Loucy (cell line): ENCODE measurements at regions not wholly inside any gene's neighbourhood (a gene's known extent, or its start where the extent isn't known, plus 50 kb on each side); places are given as distances from the start of the nearest gene placed in this dataset.
"Not testable (repeated sequence)": the region's sequence is repeated elsewhere in the genome, so short reads cannot be mapped to it uniquely, and the experiment has no call there.

ENCODE experiments used
- H2AFZ ChIP-seq: fragments of 200-600 bp; sonication (generic); 2 replicates; pipeline ENCODE4 v1.6.0; 2016; ENCODE audit warnings: antibody characterized with exemption, mild to moderate bottlenecking, low read length, moderate library complexity
- H3F3A ChIP-seq: fragments of 200-600 bp; 2 replicates; pipeline ENCODE4 v1.6.0; 2016; ENCODE audit warnings: antibody characterized with exemption, low read depth, mild to moderate bottlenecking
- H3K27me3 ChIP-seq: fragments of 200-600 bp; sonication (generic); 2 replicates; pipeline ENCODE4 v1.6.1; 2014; ENCODE audit warnings: low read length, mild to moderate bottlenecking; ENCODE audit not compliant: insufficient read depth, poor library complexity, severe bottlenecking
- H3K36me3 ChIP-seq: fragments of 200-600 bp; sonication (generic); 2 replicates; pipeline ENCODE4 v1.6.1; 2016; ENCODE audit warnings: low read length; ENCODE audit not compliant: insufficient read depth
- H3K4me1 ChIP-seq: fragments of 200-600 bp; sonication (generic); 2 replicates; pipeline ENCODE4 v1.5.1; 2014; ENCODE audit warnings: low read length, mild to moderate bottlenecking; ENCODE audit not compliant: insufficient read depth, poor library complexity, severe bottlenecking
- H3K4me2 ChIP-seq: fragments of 200-600 bp; sonication (generic); 2 replicates; pipeline ENCODE4 v1.6.0; 2014; ENCODE audit warnings: antibody characterized with exemption, low read length, low read depth, mild to moderate bottlenecking; ENCODE audit not compliant: poor library complexity, severe bottlenecking
- H3K4me3 ChIP-seq: fragments of 200-600 bp; sonication (generic); 2 replicates; pipeline ENCODE4 v1.5.1; 2014; ENCODE audit warnings: low read length, mild to moderate bottlenecking, mixed read lengths; ENCODE audit not compliant: poor library complexity, severe bottlenecking
- H3K79me2 ChIP-seq: fragments of 200-600 bp; sonication (generic); 2 replicates; pipeline ENCODE4 v1.6.1; 2014; ENCODE audit warnings: low read length; ENCODE audit not compliant: insufficient read depth
- H3K9ac ChIP-seq: fragments of 200-600 bp; sonication (generic); 2 replicates; pipeline ENCODE4 v1.6.0; 2014; ENCODE audit warnings: mild to moderate bottlenecking, low read depth, low read length, moderate library complexity; ENCODE audit not compliant: poor library complexity, severe bottlenecking
- H3K9me2 ChIP-seq: fragments of 200-600 bp; sonication (generic); replicated peaks from 2 replicates; pipeline ENCODE4 v1.6.1; 2016; ENCODE audit warnings: low read depth, low read length, mixed read lengths
- H3K9me3 ChIP-seq: fragments of 200-600 bp; sonication (generic); 2 replicates; pipeline ENCODE4 v1.6.1; 2014; ENCODE audit warnings: mild to moderate bottlenecking, antibody characterized with exemption, low read length, low read depth; ENCODE audit not compliant: insufficient read depth
- H4K20me1 ChIP-seq: fragments of 200-600 bp; sonication (generic); 2 replicates; pipeline ENCODE4 v1.6.0; 2014; ENCODE audit warnings: antibody characterized with exemption, low read length, mild to moderate bottlenecking; ENCODE audit not compliant: insufficient read depth, poor library complexity, severe bottlenecking
- EZH2phosphoT487 ChIP-seq: fragments of 200-600 bp; IDR thresholded peaks from 2 replicates; pipeline ENCODE4 v1.6.1; 2018; ENCODE audit warnings: antibody characterized with exemption, mild to moderate bottlenecking, moderate library complexity, borderline replicate concordance
- TF ChIP-seq, protein P1 (sequence below): fragments of 200-600 bp; sonication (generic); conservative IDR thresholded peaks from 2 replicates; pipeline ENCODE4 v1.5.1; 2014; ENCODE audit warnings: mild to moderate bottlenecking, antibody characterized with exemption, low read length

GRCh38 chr10:62498271-62498670 is 124.1 kb downstream of the ZNF365 start:
- TF ChIP-seq, protein P1, sequence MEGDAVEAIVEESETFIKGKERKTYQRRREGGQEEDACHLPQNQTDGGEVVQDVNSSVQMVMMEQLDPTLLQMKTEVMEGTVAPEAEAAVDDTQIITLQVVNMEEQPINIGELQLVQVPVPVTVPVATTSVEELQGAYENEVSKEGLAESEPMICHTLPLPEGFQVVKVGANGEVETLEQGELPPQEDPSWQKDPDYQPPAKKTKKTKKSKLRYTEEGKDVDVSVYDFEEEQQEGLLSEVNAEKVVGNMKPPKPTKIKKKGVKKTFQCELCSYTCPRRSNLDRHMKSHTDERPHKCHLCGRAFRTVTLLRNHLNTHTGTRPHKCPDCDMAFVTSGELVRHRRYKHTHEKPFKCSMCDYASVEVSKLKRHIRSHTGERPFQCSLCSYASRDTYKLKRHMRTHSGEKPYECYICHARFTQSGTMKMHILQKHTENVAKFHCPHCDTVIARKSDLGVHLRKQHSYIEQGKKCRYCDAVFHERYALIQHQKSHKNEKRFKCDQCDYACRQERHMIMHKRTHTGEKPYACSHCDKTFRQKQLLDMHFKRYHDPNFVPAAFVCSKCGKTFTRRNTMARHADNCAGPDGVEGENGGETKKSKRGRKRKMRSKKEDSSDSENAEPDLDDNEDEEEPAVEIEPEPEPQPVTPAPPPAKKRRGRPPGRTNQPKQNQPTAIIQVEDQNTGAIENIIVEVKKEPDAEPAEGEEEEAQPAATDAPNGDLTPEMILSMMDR: no peak
- no peak for TF ChIP-seq EZH2phosphoT487
- H3K27me3 ChIP-seq: peaks cover 20% of the 10 kb centered on the region
- H3K4me2 ChIP-seq: no peak overlapping the region
- no peaks in the 10 kb centered on the region for H4K20me1 ChIP-seq
- H3K36me3 ChIP-seq: no peaks in the 10 kb centered on the region
- H3K9me3 ChIP-seq: no peaks in the 10 kb centered on the region
- no peaks in the 10 kb centered on the region for H3F3A ChIP-seq
- no peaks in the 10 kb centered on the region for H3K9me2 ChIP-seq
- no peaks in the 10 kb centered on the region for H3K4me1 ChIP-seq
- no peak overlapping the region for H2AFZ ChIP-seq
- H3K4me3 ChIP-seq: no peak overlapping the region
- H3K9ac ChIP-seq: no peak overlapping the region
- H3K79me2 ChIP-seq: no peaks in the 10 kb centered on the region

GRCh38 chr10:62500116-62500515 is 125.9 kb downstream of the ZNF365 start:
- peaks cover 20% of the 10 kb centered on the region for H3K27me3 ChIP-seq

DNA sequence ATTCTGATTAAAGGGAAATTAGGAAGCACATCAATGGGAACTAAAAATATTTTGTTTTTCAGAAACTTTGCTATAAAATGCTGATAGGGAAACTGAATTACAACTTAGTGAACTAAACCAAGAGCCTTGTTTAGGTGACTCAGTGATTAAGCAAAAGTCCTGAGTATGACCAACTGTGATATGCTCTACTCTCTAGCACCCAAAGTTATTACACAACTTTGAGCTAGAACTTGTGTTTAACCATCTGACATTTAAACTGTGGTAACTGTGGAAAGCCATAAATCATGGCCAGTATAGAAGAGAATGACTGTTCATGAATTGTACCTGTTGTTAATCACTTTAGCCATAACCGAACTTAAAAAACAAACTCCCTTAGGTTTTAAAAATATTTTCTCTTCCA is 127.4 kb downstream of the ZNF365 start:
- Histone ChIP-seq H3K9me2 (no peaks in the 10 kb centered on the region), H3K9me3 (no peaks in the 10 kb centered on the region), H3K4me2 (no peak overlapping the region), H3K79me2 (no peaks in the 10 kb centered on the region), H3K4me3 (no peak overlapping the region), H3K36me3 (no peaks in the 10 kb centered on the region), H3F3A (no peaks in the 10 kb centered on the region), H4K20me1 (no peaks in the 10 kb centered on the region), H3K9ac (no peak overlapping the region), H2AFZ (no peak overlapping the region), H3K27me3 (peaks cover 20% of the 10 kb centered on the region), H3K4me1 (no peaks in the 10 kb centered on the region)
- TF ChIP-seq, protein P1: no peak
- TF ChIP-seq EZH2phosphoT487: no peak

More at GRCh38 chr10:62500116-62500515, 125.9 kb downstream of the ZNF365 start:
- H3F3A ChIP-seq, H3K4me3 ChIP-seq, H3K4me1 ChIP-seq, H3K9ac ChIP-seq, H3K79me2 ChIP-seq, H3K4me2 ChIP-seq, H3K9me3 ChIP-seq, H4K20me1 ChIP-seq, H3K36me3 ChIP-seq, H3K9me2 ChIP-seq, H2AFZ ChIP-seq: not testable (repeated sequence)

GRCh38 chr10:62502995-62503613 is 128.9 kb downstream of the ZNF365 start:
- Histone ChIP-seq H3K4me1 (no peaks in the 10 kb centered on the region), H3K4me2 (no peak overlapping the region), H3K9ac (no peak overlapping the region), H3K79me2 (no peaks in the 10 kb centered on the region), H3F3A (no peaks in the 10 kb centered on the region), H4K20me1 (no peaks in the 10 kb centered on the region), H2AFZ (no peak overlapping the region), H3K9me3 (no peaks in the 10 kb centered on the region), H3K4me3 (no peak overlapping the region), H3K9me2 (no peaks in the 10 kb centered on the region), H3K27me3 (peaks cover 13% of the 10 kb centered on the region), H3K36me3 (no peaks in the 10 kb centered on the region)
- TF ChIP-seq, protein P1: no peak
- no peak for TF ChIP-seq EZH2phosphoT487
